ENCODE measurements at regions not wholly inside any gene's neighbourhood (a gene's known extent, or its start where the extent isn't known, plus 50 kb on each side); places are given as distances from the start of the nearest gene placed in this dataset.

DNA sequence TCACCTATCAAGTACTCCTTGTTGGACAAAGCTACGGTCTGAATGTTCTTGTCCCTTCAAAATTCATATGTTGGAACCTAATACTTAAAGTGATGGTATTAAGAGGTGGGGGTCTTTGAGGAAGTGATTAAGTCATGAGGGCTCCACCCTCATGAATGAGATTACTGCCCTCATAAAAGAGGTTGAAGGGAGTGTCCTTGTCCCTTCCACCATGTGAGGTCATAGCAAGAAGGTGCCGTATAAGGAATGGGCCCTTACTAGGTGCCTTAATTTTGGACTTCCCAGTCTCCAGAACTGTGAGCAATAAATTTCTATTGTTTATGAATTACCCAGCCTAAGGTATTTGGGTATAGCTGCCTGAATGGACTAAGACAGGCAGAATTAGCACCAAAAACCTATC, 191.1 kb upstream of the NUDT4 start:
- Histone ChIP-seq H3K4me3 (no peak overlapping the region), H3K27me3 (replicated peaks; ENCODE audit: insufficient read depth) (no peaks in the 10 kb centered on the region), H3K36me3 (no peaks in the 10 kb centered on the region), H3K4me1 (replicated peaks) (no peaks in the 10 kb centered on the region), H3K9me3 (no peaks in the 10 kb centered on the region), H3K27ac (no peak overlapping the region)
- no peak for TF ChIP-seq CTCF (IDR thresholded peaks at IDR 0.05)
- no peak for TF ChIP-seq POLR2A (IDR thresholded peaks at IDR 0.05)
- no peak for TF ChIP-seq POLR2AphosphoS5 (IDR thresholded peaks at IDR 0.05)
- intact Hi-C loops (cut with DNase I) = no loop called here
- WGBS = 94% methylated on average over 2 of the region's 2 CpGs
- no peak for DNase-seq (ENCODE audit: low spot score)

DNA sequence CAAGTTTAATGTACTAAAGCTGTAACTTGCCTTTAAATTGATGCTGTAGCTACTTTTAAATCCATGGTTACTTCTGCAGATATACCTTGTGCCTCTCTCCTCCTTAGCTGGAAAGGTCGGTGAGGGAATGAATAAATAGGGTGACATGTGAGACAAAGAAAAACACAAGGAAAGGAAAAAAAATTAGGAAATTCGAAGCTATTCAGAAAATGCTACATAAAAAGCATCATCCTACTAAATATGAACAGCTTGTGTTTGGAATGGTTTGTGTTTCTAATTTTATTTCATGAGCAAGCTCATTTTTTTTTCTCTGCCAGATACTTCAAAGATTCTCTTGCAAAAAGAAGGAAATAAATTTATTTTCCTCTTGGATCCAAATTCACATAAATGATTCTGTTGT, 186.3 kb upstream of the NUDT4 start:
- no peaks in the 10 kb centered on the region for H3K36me3 ChIP-seq
- no peaks in the 10 kb centered on the region for H3K27me3 ChIP-seq (replicated peaks; ENCODE audit: insufficient read depth)
- H3K27ac ChIP-seq = no peak overlapping the region
- no peak overlapping the region for H3K4me3 ChIP-seq
- H3K4me1 ChIP-seq (replicated peaks) = no peaks in the 10 kb centered on the region
- intact Hi-C loops (cut with DNase I) = no loop called here
- H3K9me3 ChIP-seq = no peaks in the 10 kb centered on the region
- DNase-seq (ENCODE audit: low spot score) = no peak
- TF ChIP-seq CTCF (IDR thresholded peaks at IDR 0.05) = no peak
- TF ChIP-seq POLR2A (IDR thresholded peaks at IDR 0.05) = no peak
- WGBS = 26% methylated on average over 2 of the region's 2 CpGs

- Histone ChIP-seq H3K27ac (no peak overlapping the region), H3K4me1 (replicated peaks) (no peaks in the 10 kb centered on the region), H3K4me3 (no peak overlapping the region), H3K36me3 (no peaks in the 10 kb centered on the region), H3K27me3 (replicated peaks; ENCODE audit: insufficient read depth) (no peaks in the 10 kb centered on the region), H3K9me3 (no peaks in the 10 kb centered on the region)
- TF ChIP-seq CTCF (IDR thresholded peaks at IDR 0.05) (no peak), POLR2A (IDR thresholded peaks at IDR 0.05) (no peak), POLR2AphosphoS5 (IDR thresholded peaks at IDR 0.05) (no peak)
- no peak for DNase-seq (ENCODE audit: low spot score)
- WGBS = 65% methylated on average over 8 of the region's 8 CpGs
- intact Hi-C loops (cut with DNase I) = no loop called here
Observed at GRCh38 chr12:93191956-93192355, 185.8 kb upstream of the NUDT4 start.

DNA sequence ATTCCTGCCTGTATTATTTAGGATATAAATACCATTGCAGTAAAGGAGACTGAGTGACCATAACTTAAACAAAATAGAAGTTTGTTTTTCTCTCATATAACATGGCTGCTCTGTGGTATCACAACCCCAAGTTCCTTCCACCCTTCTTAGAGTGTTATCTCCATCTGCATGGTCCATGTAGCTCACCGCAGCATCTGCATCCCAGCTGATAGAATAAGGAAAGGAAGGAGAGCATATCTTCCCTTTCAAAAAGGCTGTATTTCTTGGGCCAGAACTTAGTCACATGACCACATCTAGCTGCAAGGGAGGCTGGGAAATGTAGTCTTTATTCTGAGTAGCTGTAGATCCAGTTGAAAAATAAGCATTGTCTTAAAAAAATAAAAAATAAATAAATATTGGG, 184.8 kb upstream of the NUDT4 start:
- H3K4me3 ChIP-seq = no peak overlapping the region
- 91% methylated on average over 1 of the region's 1 CpG for WGBS

More for the DNA sequence above, 184.8 kb upstream of the NUDT4 start:
- no peak for TF ChIP-seq POLR2AphosphoS5 (IDR thresholded peaks at IDR 0.05)
- TF ChIP-seq POLR2A (IDR thresholded peaks at IDR 0.05) = no peak
- TF ChIP-seq CTCF (IDR thresholded peaks at IDR 0.05) = no peak
- Histone ChIP-seq H3K36me3 (no peaks in the 10 kb centered on the region), H3K27ac (no peak overlapping the region), H3K9me3 (no peaks in the 10 kb centered on the region), H3K4me1 (replicated peaks) (peaks cover 2% of the 10 kb centered on the region), H3K27me3 (replicated peaks; ENCODE audit: insufficient read depth) (no peaks in the 10 kb centered on the region)
- intact Hi-C loops (cut with DNase I) = no loop called here
- no peak for DNase-seq (ENCODE audit: low spot score)
